Astrocyte (in vitro differentiated cells and primary cell): ENCODE measurements at regions not wholly inside any gene's neighbourhood (a gene's known extent, or its start where the extent isn't known, plus 50 kb on each side); places are given as distances from the start of the nearest gene placed in this dataset.
"Not testable (repeated sequence)": the region's sequence is repeated elsewhere in the genome, so short reads cannot be mapped to it uniquely, and the experiment has no call there.

Experiments
- DNase-seq: peaks from one replicate; pipeline ENCODE4 v3.0.0-alpha.2; 2010; ENCODE audit warnings: low read depth
- FAIRE-seq: peaks from 2 replicates; lab custom pipeline; 2011; peaks lifted over from hg19 to GRCh38; lab: Jason Lieb, UNC
- H2AFZ ChIP-seq: 2 replicates; pipeline ENCODE4 v1.6.0; 2012; ENCODE audit warnings: low read depth, low read length, inconsistent platforms
- H3K27ac ChIP-seq: 2 replicates; pipeline ENCODE4 v1.5.1; 2011; ENCODE audit warnings: low read depth, low read length, inconsistent platforms
- H3K27me3 ChIP-seq: 2 replicates; pipeline ENCODE4 v1.6.0; 2011; ENCODE audit warnings: low read length, inconsistent platforms; ENCODE audit not compliant: insufficient read depth
- H3K36me3 ChIP-seq: 2 replicates; pipeline ENCODE4 v1.5.1; 2011; ENCODE audit warnings: low read length, inconsistent platforms; ENCODE audit not compliant: insufficient read depth
- H3K4me1 ChIP-seq: 2 replicates; pipeline ENCODE4 v1.5.1; 2011; ENCODE audit warnings: low read length, inconsistent platforms; ENCODE audit not compliant: insufficient read depth
- H3K4me2 ChIP-seq: 2 replicates; pipeline ENCODE4 v1.6.0; 2012; ENCODE audit warnings: low read length, inconsistent platforms
- H3K4me3 ChIP-seq: 2 replicates; pipeline ENCODE4 v1.5.1; 2011; ENCODE audit warnings: low read depth, mild to moderate bottlenecking, low read length, inconsistent platforms; ENCODE audit not compliant: insufficient read depth
- H3K79me2 ChIP-seq: 2 replicates; pipeline ENCODE4 v1.6.0; 2012; ENCODE audit warnings: mild to moderate bottlenecking, low read length, inconsistent platforms; ENCODE audit not compliant: insufficient read depth
- H3K9ac ChIP-seq: 2 replicates; pipeline ENCODE4 v1.6.0; 2012; ENCODE audit warnings: mild to moderate bottlenecking, low read length, inconsistent platforms
- H3K9me3 ChIP-seq: 2 replicates; pipeline ENCODE4 v1.5.1; 2012; ENCODE audit warnings: low read depth, mild to moderate bottlenecking, low read length, inconsistent platforms; ENCODE audit not compliant: insufficient read depth
- H4K20me1 ChIP-seq: 2 replicates; pipeline ENCODE4 v1.6.0; 2012; ENCODE audit warnings: low read length, inconsistent platforms; ENCODE audit not compliant: insufficient read depth
- H3K27ac Mint-ChIP-seq: one replicate; pipeline ENCODE4 v1.8.0; 2021; ENCODE audit warnings: mild to moderate bottlenecking, mixed read lengths; ENCODE audit not compliant: unreplicated experiment
- H3K27me3 Mint-ChIP-seq: one replicate; pipeline ENCODE4 v1.8.0; 2021; ENCODE audit warnings: low read depth, mixed read lengths; ENCODE audit not compliant: unreplicated experiment
- H3K36me3 Mint-ChIP-seq: one replicate; pipeline ENCODE4 v1.8.0; 2021; ENCODE audit warnings: low read depth, mixed read lengths; ENCODE audit not compliant: unreplicated experiment
- H3K4me1 Mint-ChIP-seq: one replicate; pipeline ENCODE4 v1.8.0; 2021; ENCODE audit warnings: low read depth, mixed read lengths; ENCODE audit not compliant: unreplicated experiment
- H3K4me3 Mint-ChIP-seq: one replicate; pipeline ENCODE4 v1.8.0; 2021; ENCODE audit warnings: mild to moderate bottlenecking, moderate library complexity, mixed read lengths; ENCODE audit not compliant: unreplicated experiment
- H3K9me3 Mint-ChIP-seq: one replicate; pipeline ENCODE4 v1.8.0; 2021; ENCODE audit warnings: mild to moderate bottlenecking, mixed read lengths; ENCODE audit not compliant: unreplicated experiment
- EZH2 ChIP-seq: IDR thresholded peaks from 2 replicates; pipeline ENCODE4 v1.6.1; 2012; ENCODE audit warnings: mild to moderate bottlenecking, low read length, inconsistent platforms; ENCODE audit not compliant: insufficient read depth
- TF ChIP-seq, protein P1 (sequence below): IDR thresholded peaks from 2 replicates; pipeline ENCODE4 v1.5.1; 2011; ENCODE audit warnings: low read depth, mild to moderate bottlenecking, inconsistent platforms, low read length, moderate library complexity; ENCODE audit not compliant: insufficient read depth

DNA sequence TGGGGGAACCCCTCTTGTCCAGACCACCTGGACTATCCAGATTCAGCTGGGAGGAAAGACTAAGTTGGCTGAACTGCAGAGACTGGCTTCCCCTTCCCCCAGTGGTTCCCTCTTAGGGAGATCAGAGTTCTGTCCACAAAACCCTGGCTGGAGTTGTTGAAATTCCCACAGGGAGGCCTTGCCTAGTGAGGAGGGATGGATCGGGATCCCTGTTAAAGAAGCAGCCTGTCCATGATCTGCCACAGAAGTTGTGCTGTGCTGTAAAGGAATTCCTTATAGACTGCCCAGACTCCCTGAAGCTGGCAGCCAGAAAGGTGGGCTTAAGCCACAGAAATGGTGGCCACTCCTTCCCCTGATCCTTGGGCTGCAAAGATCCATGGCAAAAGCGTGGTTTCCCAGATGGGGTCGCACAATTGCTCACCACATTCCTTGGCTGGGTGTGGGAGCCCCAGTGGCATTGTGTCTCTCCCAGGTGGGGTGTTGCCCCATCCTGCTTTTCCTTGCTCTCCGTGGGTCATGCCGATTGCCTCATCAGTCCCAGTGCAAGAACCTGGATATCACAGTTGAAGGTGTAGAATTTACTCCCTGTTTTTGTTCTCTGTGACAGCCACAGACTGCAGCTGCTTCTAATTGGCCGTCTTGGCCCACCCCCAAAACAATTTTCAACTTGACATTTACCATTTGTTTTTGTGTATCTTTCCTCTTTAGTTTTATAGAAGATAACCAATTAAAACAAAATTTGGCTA lies 342.4 kb downstream of the FGF10 start:
- DNase-seq (no peak), FAIRE-seq (no peak)
- no peaks in the 10 kb centered on the region for H3K36me3 ChIP-seq
- Mint-ChIP-seq H3K4me1 (peaks cover 6% of the 10 kb centered on the region), H3K27me3 (no peaks in the 10 kb centered on the region), H3K27ac (no peak overlapping the region), H3K36me3 (no peaks in the 10 kb centered on the region), H3K4me3 (no peak overlapping the region), H3K9me3 (peaks cover 10% of the 10 kb centered on the region)
- no peaks in the 10 kb centered on the region for H3K27me3 ChIP-seq
- H3K79me2 ChIP-seq, result no peaks in the 10 kb centered on the region
- H3K9ac ChIP-seq, result no peak overlapping the region
- no peaks in the 10 kb centered on the region for H3K4me1 ChIP-seq
- H2AFZ ChIP-seq, result peak overlapping the region; percentile 11
- H3K27ac ChIP-seq, result no peak overlapping the region
- no peak for TF ChIP-seq EZH2
- TF ChIP-seq, protein P1, sequence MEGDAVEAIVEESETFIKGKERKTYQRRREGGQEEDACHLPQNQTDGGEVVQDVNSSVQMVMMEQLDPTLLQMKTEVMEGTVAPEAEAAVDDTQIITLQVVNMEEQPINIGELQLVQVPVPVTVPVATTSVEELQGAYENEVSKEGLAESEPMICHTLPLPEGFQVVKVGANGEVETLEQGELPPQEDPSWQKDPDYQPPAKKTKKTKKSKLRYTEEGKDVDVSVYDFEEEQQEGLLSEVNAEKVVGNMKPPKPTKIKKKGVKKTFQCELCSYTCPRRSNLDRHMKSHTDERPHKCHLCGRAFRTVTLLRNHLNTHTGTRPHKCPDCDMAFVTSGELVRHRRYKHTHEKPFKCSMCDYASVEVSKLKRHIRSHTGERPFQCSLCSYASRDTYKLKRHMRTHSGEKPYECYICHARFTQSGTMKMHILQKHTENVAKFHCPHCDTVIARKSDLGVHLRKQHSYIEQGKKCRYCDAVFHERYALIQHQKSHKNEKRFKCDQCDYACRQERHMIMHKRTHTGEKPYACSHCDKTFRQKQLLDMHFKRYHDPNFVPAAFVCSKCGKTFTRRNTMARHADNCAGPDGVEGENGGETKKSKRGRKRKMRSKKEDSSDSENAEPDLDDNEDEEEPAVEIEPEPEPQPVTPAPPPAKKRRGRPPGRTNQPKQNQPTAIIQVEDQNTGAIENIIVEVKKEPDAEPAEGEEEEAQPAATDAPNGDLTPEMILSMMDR, result no peak
- no peak overlapping the region for H3K4me3 ChIP-seq
- H3K4me2 ChIP-seq, result no peak overlapping the region
- H4K20me1 ChIP-seq, result no peaks in the 10 kb centered on the region
- H3K9me3 ChIP-seq, result no peaks in the 10 kb centered on the region

DNA sequence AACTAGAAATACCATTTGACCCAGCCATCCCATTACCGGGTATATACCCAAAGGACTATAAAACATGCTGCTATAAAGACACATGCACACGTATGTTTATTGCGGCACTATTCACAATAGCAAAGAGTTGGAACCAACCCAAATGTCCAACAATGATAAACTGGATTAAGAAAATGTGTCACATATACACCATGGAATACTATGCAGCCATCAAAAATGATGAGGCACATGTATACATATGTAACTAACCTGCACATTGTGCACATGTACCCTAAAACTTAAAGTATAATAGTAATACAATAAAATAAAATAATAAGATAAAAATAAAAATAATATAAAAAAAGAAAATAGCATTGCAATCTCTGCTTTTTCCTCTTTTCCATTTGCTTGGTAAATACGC lies 344.7 kb downstream of the FGF10 start:
- not testable (repeated sequence) for H3K9me3 ChIP-seq, H3K27me3 Mint-ChIP-seq, H3K27ac Mint-ChIP-seq, H3K36me3 Mint-ChIP-seq, DNase-seq, H3K27me3 ChIP-seq, H3K79me2 ChIP-seq, H3K4me1 ChIP-seq, H2AFZ ChIP-seq, H3K4me1 Mint-ChIP-seq, H3K4me3 ChIP-seq, H4K20me1 ChIP-seq, H3K36me3 ChIP-seq, H3K4me3 Mint-ChIP-seq, FAIRE-seq, H3K4me2 ChIP-seq, H3K27ac ChIP-seq, H3K9ac ChIP-seq
- H3K9me3 Mint-ChIP-seq, result peaks cover 15% of the 10 kb centered on the region

DNA sequence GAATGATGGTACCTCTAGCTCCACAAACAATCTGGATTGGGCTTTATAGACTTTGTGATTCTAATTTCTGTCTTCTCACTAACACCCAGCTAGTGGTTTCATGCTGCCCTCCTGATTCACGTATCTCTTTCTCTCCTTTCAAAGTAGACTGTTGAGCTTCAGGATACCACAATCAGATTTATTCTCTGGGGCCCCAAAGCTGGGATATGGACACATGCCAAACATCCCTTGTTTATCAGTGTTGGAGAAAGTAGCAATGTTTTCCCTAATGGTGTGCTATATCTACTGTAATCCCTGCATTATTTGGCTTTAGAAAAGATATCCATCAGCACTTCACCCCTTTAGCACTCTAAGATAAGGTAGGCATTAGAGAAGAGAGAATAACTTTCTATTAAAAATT lies 361.0 kb downstream of the FGF10 start:
- no peak overlapping the region for H2AFZ ChIP-seq
- no peak for FAIRE-seq
- H3K4me3 ChIP-seq, result no peak overlapping the region
- no peak overlapping the region for H3K4me2 ChIP-seq
- H3K9ac ChIP-seq, result no peak overlapping the region
- DNase-seq, result no peak
- Mint-ChIP-seq H3K36me3 (no peaks in the 10 kb centered on the region), H3K27me3 (no peaks in the 10 kb centered on the region), H3K4me1 (no peaks in the 10 kb centered on the region), H3K9me3 (no peaks in the 10 kb centered on the region), H3K27ac (no peak overlapping the region), H3K4me3 (no peak overlapping the region)
- no peaks in the 10 kb centered on the region for H3K79me2 ChIP-seq
- H3K9me3 ChIP-seq, result peaks cover 5% of the 10 kb centered on the region
- no peaks in the 10 kb centered on the region for H3K27me3 ChIP-seq
- no peaks in the 10 kb centered on the region for H3K36me3 ChIP-seq
- TF ChIP-seq, protein P1, result no peak
- no peak for TF ChIP-seq EZH2
- no peaks in the 10 kb centered on the region for H4K20me1 ChIP-seq
- H3K4me1 ChIP-seq, result no peaks in the 10 kb centered on the region
- no peak overlapping the region for H3K27ac ChIP-seq
